ENCODE measurements at regions not wholly inside any gene's neighbourhood (a gene's known extent, or its start where the extent isn't known, plus 50 kb on each side); places are given as distances from the start of the nearest gene placed in this dataset.

- TF ChIP-seq CTCF (IDR thresholded peaks at IDR 0.05): no peak
- TF ChIP-seq POLR2A (IDR thresholded peaks at IDR 0.05): no peak
Measured at GRCh38 chr13:47539317-47539716, 461.8 kb downstream of the SUCLA2 start.
